ENCODE measurements at regions not wholly inside any gene's neighbourhood (a gene's known extent, or its start where the extent isn't known, plus 50 kb on each side); places are given as distances from the start of the nearest gene placed in this dataset.

GRCh38 chr1:177789956-177790355 lies 179.9 kb downstream of the SEC16B start:
- DNase-seq (ENCODE audit: low spot score), result no peak

GRCh38 chr1:177786176-177786745 lies 183.6 kb downstream of the SEC16B start:
- no peak for DNase-seq (ENCODE audit: low spot score)

- DNase-seq (ENCODE audit: low spot score), result no peak
These were observed 184.9 kb downstream of the SEC16B start for GRCh38 chr1:177784936-177785335.

GRCh38 chr1:177784409-177784808 lies 185.4 kb downstream of the SEC16B start:
- no peak for DNase-seq (ENCODE audit: low spot score)

- no peak for DNase-seq (ENCODE audit: low spot score)
These were observed 186.8 kb downstream of the SEC16B start for GRCh38 chr1:177783051-177783450.

GRCh38 chr1:177780096-177780700 lies 189.7 kb downstream of the SEC16B start:
- peak; percentile 42 for DNase-seq (ENCODE audit: low spot score)

- no peak for DNase-seq (ENCODE audit: low spot score)
These were observed 190.5 kb downstream of the SEC16B start for GRCh38 chr1:177779166-177779965.

GRCh38 chr1:177775924-177776323 lies 193.9 kb downstream of the SEC16B start:
- DNase-seq (ENCODE audit: low spot score), result no peak

- DNase-seq (ENCODE audit: low spot score), result no peak
These were observed 197.4 kb downstream of the SEC16B start for GRCh38 chr1:177772386-177772960.

GRCh38 chr1:177771688-177772087 lies 198.2 kb downstream of the SEC16B start:
- DNase-seq (ENCODE audit: low spot score), result no peak

- DNase-seq (ENCODE audit: low spot score), result no peak
These were observed 199.8 kb downstream of the SEC16B start for GRCh38 chr1:177770096-177770495.

GRCh38 chr1:177755851-177756560 lies 213.9 kb downstream of the SEC16B start:
- DNase-seq (ENCODE audit: low spot score), result no peak

GRCh38 chr1:177754603-177755002 lies 215.3 kb downstream of the SEC16B start:
- no peak for DNase-seq (ENCODE audit: low spot score)

GRCh38 chr1:177753655-177754054 lies 216.2 kb downstream of the SEC16B start:
- DNase-seq (ENCODE audit: low spot score), result peak; percentile 48

- DNase-seq (ENCODE audit: low spot score), result no peak
These were observed 221.6 kb downstream of the SEC16B start for GRCh38 chr1:177748080-177748801.

- no peak for DNase-seq (ENCODE audit: low spot score)
These were observed 223.7 kb downstream of the SEC16B start for GRCh38 chr1:177746155-177746554.

- no peak for DNase-seq (ENCODE audit: low spot score)
These were observed 225.0 kb downstream of the SEC16B start for GRCh38 chr1:177744906-177745305.

- DNase-seq (ENCODE audit: low spot score), result peak; percentile 3
These were observed 228.4 kb downstream of the SEC16B start for GRCh38 chr1:177741476-177741875.

- DNase-seq (ENCODE audit: low spot score), result no peak
These were observed 230.1 kb downstream of the SEC16B start for GRCh38 chr1:177739780-177740179.

GRCh38 chr1:177737456-177737855 lies 232.4 kb downstream of the SEC16B start:
- DNase-seq (ENCODE audit: low spot score), result no peak

GRCh38 chr1:177732178-177732577 lies 237.7 kb downstream of the SEC16B start:
- no peak for DNase-seq (ENCODE audit: low spot score)

- no peak for DNase-seq (ENCODE audit: low spot score)
These were observed 240.2 kb downstream of the SEC16B start for GRCh38 chr1:177729646-177730045.
